ENCODE measurements at regions not wholly inside any gene's neighbourhood (a gene's known extent, or its start where the extent isn't known, plus 50 kb on each side); places are given as distances from the start of the nearest gene placed in this dataset.

- no peak for DNase-seq
Measured at GRCh38 chr4:132910229-132910748, 238.8 kb upstream of the PCDH10 start.

- no peak for DNase-seq
Measured at GRCh38 chr4:132918096-132918495, 231.0 kb upstream of the PCDH10 start.

- DNase-seq = no peak
Measured at GRCh38 chr4:132923516-132923915, 225.6 kb upstream of the PCDH10 start.

- no peak for DNase-seq
Measured at GRCh38 chr4:132934911-132935310, 214.2 kb upstream of the PCDH10 start.

- DNase-seq = no peak
Measured at GRCh38 chr4:132955146-132955545, 193.9 kb upstream of the PCDH10 start.

- no peak for DNase-seq
Measured at GRCh38 chr4:132956962-132957361, 192.1 kb upstream of the PCDH10 start.

- no peak for DNase-seq
Measured at GRCh38 chr4:132958457-132959263, 190.4 kb upstream of the PCDH10 start.

GRCh38 chr4:132981611-132982010 is 167.5 kb upstream of the PCDH10 start:
- no peak for DNase-seq

- DNase-seq = no peak
Measured at GRCh38 chr4:132982151-132982550, 166.9 kb upstream of the PCDH10 start.

- DNase-seq = no peak
Measured at GRCh38 chr4:132991111-132991510, 158.0 kb upstream of the PCDH10 start.

GRCh38 chr4:132992686-132993085 is 156.4 kb upstream of the PCDH10 start:
- DNase-seq = no peak

- no peak for DNase-seq
Measured at GRCh38 chr4:132998585-132999230, 150.4 kb upstream of the PCDH10 start.

GRCh38 chr4:133000012-133000411 is 149.1 kb upstream of the PCDH10 start:
- no peak for DNase-seq

GRCh38 chr4:133003169-133003568 is 145.9 kb upstream of the PCDH10 start:
- no peak for DNase-seq

GRCh38 chr4:133014473-133015135 is 134.5 kb upstream of the PCDH10 start:
- DNase-seq = no peak

GRCh38 chr4:133045288-133045687 is 103.8 kb upstream of the PCDH10 start:
- no peak for DNase-seq

GRCh38 chr4:133046156-133046555 is 102.9 kb upstream of the PCDH10 start:
- no peak for DNase-seq

- no peak for DNase-seq
Measured at GRCh38 chr4:133058701-133059100, 90.4 kb upstream of the PCDH10 start.

GRCh38 chr4:133059117-133059516 is 90.0 kb upstream of the PCDH10 start:
- DNase-seq = no peak

GRCh38 chr4:133062851-133063250 is 86.2 kb upstream of the PCDH10 start:
- DNase-seq = no peak

GRCh38 chr4:133068083-133068482 is 81.0 kb upstream of the PCDH10 start:
- DNase-seq = no peak

GRCh38 chr4:133081246-133081645 is 67.8 kb upstream of the PCDH10 start:
- DNase-seq = no peak

GRCh38 chr4:133084421-133084820 is 64.7 kb upstream of the PCDH10 start:
- DNase-seq = no peak

GRCh38 chr4:133095591-133095990 is 53.5 kb upstream of the PCDH10 start:
- DNase-seq = no peak

All from NCI-H187 treated with DMSO at 0.1 percent for 48 hours (cell line).